Aorta (tissue), 5 donors: ENCODE measurements at regions not wholly inside any gene's neighbourhood (a gene's known extent, or its start where the extent isn't known, plus 50 kb on each side); places are given as distances from the start of the nearest gene placed in this dataset.
A peak's percentile ranks its signal among the peaks of the same experiment; 100 is the strongest.

ENCODE experiments used
- ATAC-seq: fragments of 200-7000 bp; cut with Tn5 transposase; one replicate; pipeline ENCODE4 v1.9.1; 2022; ENCODE audit warnings: moderate library complexity; ENCODE audit not compliant: low FRiP score
- DNase-seq, 2 donors: peaks; one replicate each; pipeline ENCODE4 v3.0.0-alpha.2; 2020
- H3K27ac ChIP-seq, 2 donors: one replicate each; pipeline ENCODE4 v1.5.1; 2013; ENCODE audit warnings: low read length in 2 of 2, mild to moderate bottlenecking in 2 of 2, moderate library complexity in 2 of 2, control low read depth in 1 of 2, inconsistent platforms in 1 of 2, low read depth in 1 of 2
- H3K27me3 ChIP-seq, 2 donors: one replicate each; pipeline ENCODE4 v1.6.1; 2013; ENCODE audit warnings: control low read depth in 1 of 2, low read length in 1 of 2, mild to moderate bottlenecking in 1 of 2, moderate library complexity in 1 of 2; ENCODE audit not compliant: insufficient read depth in 2 of 2, control insufficient read depth in 1 of 2
- H3K36me3 ChIP-seq, 2 donors: one replicate each; pipeline ENCODE4 v1.6.1; 2013; ENCODE audit warnings: control low read depth in 1 of 2, low read length in 1 of 2, mild to moderate bottlenecking in 1 of 2; ENCODE audit not compliant: insufficient read depth in 2 of 2, control insufficient read depth in 1 of 2
- H3K4me1 ChIP-seq, 2 donors: one replicate each; pipeline ENCODE4 v1.6.1; 2013; ENCODE audit warnings: low read length in 2 of 2, control low read depth in 1 of 2, mild to moderate bottlenecking in 1 of 2, moderate library complexity in 1 of 2; ENCODE audit not compliant: insufficient read depth in 2 of 2, control insufficient read depth in 1 of 2
- H3K4me3 ChIP-seq, 2 donors: one replicate each; pipeline ENCODE4 v1.5.1; 2013; ENCODE audit warnings: low read length in 2 of 2, control low read depth in 1 of 2, mild to moderate bottlenecking in 1 of 2
- H3K9me3 ChIP-seq: one replicate; pipeline ENCODE4 v1.6.1; 2013; ENCODE audit warnings: mild to moderate bottlenecking, low read length; ENCODE audit not compliant: control insufficient read depth
- WGBS, 2 donors: extraction: QIAGEN DNeasy Blood & Tissue Kit; methylation state at CpG; one replicate each; pipeline ENCODE4 v1.1.7; 2013; 5-methylcytosine and 5-hydroxymethylcytosine counted together
- intact Hi-C, 2 donors: fragments of 100-400 bp; cut with DNase I; formaldehyde crosslinking; loops; one replicate each; pipeline versions ENCODE4 v1.14.2 to v1.15.0; 2022
- donor health status: healthy with polysubstance abuse.
- donor health status: Bipolar disorder and iron deficiency.
- donor health status: DM: no; HTN: no; CAD: no.
- donor health status: DM: no; HTN: no; CAD: no.
- donor health status: DM: yes; HTN: yes; CAD: no.

DNA sequence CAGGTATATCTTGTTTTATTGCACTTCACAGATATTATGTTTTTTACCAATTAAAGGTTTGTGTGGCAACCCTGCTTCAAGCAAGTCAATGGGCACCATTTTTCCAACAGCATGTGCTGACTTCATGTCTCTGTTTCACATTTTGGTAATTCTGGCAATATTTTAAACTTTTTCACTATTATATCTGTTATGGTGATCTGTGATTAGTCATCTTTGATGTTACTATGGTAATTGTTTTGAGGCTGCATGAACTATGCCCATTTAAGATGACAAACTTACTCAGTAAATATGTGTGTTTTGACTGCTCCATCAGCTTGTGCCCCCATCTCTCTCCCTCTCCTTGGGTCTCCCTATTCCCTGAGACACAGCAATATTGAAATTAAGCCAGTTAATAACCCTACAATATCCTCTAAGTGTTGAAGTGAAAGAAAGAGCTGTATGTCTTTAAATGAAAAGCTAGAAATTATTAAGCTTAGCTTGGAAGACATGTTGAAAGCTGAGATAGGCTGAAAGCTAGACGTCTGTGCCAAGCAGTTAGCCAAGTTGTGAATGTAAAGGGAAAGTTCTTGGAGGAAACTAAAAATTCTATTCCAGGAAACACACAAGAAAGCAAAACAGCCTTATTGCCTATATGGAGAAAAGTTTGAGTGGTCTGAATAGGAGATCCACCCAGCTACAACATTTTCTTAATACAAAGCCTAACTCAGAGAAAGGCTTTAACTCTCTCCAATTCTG, 365.1 kb downstream of the ATP23 start:
- Histone ChIP-seq H3K4me3 (no peak overlapping the region), H3K27ac (no peak overlapping the region), H3K9me3 (no peaks in the 10 kb centered on the region), H3K4me1 (no peaks in the 10 kb centered on the region), H3K36me3 (no peaks in the 10 kb centered on the region), H3K27me3 (no peaks in the 10 kb centered on the region)
- ATAC-seq (no peak), DNase-seq (no peak)
- intact Hi-C loops = no loop called here
- 6% methylated on average over 1 of the region's 1 CpG for WGBS, 2 donors

DNA sequence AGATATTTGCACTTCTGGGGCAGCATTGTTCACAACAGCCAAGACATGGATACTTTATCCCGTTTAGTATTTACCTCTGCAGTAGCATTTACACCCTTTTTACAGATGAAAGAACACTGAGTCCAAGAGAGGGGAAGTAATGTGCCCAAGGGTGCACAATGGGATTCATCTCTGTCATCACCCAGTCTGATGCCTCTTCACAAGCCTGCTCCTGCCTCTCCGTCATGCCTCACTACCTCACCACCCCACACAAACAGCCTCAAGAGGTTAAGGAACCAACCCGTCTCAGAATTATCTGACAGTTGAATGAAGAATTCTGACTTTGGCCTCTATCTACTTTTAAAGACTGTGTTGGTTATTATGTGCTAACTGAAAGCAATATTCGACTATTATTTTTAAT, 368.4 kb downstream of the ATP23 start:
- DNase-seq = no peak
- ATAC-seq = no peak
- no peak overlapping the region for H3K27ac ChIP-seq
- no peaks in the 10 kb centered on the region for H3K9me3 ChIP-seq
- H3K4me3 ChIP-seq = no peak overlapping the region
- intact Hi-C loops = no loop called here
- 88% methylated on average over 4 of the region's 4 CpGs for WGBS, 2 donors
- no peaks in the 10 kb centered on the region for H3K4me1 ChIP-seq
- no peaks in the 10 kb centered on the region for H3K36me3 ChIP-seq
- H3K27me3 ChIP-seq = no peaks in the 10 kb centered on the region

DNA sequence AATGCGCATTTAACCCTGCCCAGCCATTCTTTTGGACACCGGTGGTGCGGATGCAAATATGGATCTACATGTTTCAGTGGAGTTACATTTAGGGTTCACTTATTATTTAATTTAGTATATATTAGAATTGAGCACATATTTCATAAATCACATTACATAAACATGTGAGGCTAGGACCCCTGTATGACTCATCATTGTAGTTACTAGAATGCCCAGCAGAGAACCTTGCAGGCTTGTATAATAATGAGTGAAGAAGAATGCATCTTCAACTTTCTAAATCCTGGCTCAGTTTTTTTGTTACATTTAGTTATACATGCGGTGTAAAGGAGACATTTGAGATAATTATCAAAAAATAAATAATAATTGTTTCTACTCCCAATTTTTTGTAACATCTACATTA, 369.0 kb downstream of the ATP23 start:
- intact Hi-C loops = no loop called here
- no peak for ATAC-seq

DNA sequence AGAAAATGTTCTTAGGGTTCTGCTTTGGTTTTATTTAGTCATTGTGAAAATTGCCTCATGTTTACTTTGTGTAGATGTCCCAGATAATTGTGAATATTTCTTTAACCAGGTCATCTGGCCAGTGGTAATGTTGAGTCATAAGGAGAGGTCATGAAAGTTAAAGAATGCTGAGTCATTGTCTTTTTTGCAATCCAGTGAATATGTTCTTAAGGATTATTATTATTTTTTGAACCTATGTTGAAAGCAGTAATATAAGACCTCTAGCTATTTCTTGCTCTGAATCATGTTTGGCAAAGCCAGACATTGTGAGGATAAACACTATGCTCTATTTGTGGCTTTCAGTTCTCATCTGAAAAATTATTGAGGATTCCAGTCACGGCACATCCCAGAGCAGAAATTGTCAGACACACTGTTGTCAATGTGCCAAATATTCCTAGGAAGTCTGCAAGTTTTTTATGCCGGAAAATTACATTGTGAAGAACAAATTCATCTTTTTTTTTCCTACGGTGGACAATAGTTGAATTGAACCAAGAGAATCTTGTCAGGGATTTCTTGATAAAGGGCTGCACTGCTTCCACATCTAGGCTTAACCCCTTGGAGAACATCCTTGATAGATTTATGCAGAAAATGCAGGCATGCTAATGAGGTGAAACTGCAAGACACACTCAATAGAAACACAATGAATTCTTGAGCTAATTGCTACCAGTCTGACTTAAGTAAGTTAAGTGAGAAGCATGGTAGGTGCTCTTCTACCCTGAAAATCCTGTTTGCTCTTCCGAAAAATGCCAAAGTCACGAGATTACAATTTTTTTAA, 369.6 kb downstream of the ATP23 start:
- DNase-seq (no peak), ATAC-seq (peak; percentile 82)
- H3K4me1 ChIP-seq = no peaks in the 10 kb centered on the region
- H3K27ac ChIP-seq = no peak overlapping the region
- H3K27me3 ChIP-seq = no peaks in the 10 kb centered on the region
- intact Hi-C loops = no loop called here
- no peaks in the 10 kb centered on the region for H3K36me3 ChIP-seq
- no peak overlapping the region for H3K4me3 ChIP-seq
- 51 to 55% methylated on average over 5 of the region's 5 CpGs for WGBS, 2 donors
- no peaks in the 10 kb centered on the region for H3K9me3 ChIP-seq

More for the DNA sequence above, 369.0 kb downstream of the ATP23 start:
- no peak overlapping the region for H3K4me3 ChIP-seq
- no peaks in the 10 kb centered on the region for H3K4me1 ChIP-seq
- DNase-seq = no peak
- no peaks in the 10 kb centered on the region for H3K27me3 ChIP-seq
- WGBS, 2 donors = 73 to 78% methylated on average over 4 of the region's 4 CpGs
- no peaks in the 10 kb centered on the region for H3K9me3 ChIP-seq
- H3K27ac ChIP-seq = no peak overlapping the region
- no peaks in the 10 kb centered on the region for H3K36me3 ChIP-seq

DNA sequence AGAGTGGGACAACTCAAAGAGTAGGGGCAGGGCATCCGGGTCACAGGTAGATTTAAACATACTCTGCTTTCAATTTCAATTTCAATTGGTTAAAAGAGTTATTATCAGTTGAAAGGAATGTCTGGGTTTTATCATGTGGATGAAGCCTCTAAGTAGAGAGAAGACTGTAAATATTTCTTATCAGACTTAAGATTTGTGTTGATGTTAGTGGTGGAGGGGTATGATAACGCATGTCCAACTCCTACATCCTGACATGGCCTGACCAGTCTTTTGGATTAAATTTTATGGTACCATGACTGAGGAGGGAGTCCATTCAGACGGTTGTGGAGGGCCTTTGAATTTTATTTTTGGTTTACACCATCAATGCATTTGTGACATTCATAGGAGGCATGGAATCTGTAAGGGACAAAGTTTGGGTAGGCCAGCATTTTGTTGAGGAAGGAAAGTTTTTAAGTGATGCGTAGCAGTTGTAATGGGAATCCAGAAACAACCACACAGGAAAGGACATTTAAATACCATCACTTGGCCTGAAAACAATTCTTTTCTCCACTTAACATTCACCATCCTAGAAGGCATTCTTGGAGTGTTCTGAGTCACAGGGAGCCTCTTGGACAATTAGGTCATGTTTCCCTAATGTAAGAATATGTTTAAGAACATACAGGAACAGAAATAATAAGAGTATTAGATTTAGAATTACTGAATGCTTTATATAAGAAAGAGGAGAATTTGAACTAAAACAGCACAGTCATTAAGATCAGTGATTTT, 371.9 kb downstream of the ATP23 start:
- Histone ChIP-seq H3K36me3 (no peaks in the 10 kb centered on the region), H3K9me3 (no peaks in the 10 kb centered on the region), H3K4me3 (no peak overlapping the region), H3K4me1 (no peaks in the 10 kb centered on the region), H3K27ac (no peak overlapping the region), H3K27me3 (no peaks in the 10 kb centered on the region)
- intact Hi-C loops = no loop called here
- ATAC-seq (no peak), DNase-seq (no peak)
- WGBS, 2 donors = 88 to 91% methylated on average over 4 of the region's 4 CpGs

DNA sequence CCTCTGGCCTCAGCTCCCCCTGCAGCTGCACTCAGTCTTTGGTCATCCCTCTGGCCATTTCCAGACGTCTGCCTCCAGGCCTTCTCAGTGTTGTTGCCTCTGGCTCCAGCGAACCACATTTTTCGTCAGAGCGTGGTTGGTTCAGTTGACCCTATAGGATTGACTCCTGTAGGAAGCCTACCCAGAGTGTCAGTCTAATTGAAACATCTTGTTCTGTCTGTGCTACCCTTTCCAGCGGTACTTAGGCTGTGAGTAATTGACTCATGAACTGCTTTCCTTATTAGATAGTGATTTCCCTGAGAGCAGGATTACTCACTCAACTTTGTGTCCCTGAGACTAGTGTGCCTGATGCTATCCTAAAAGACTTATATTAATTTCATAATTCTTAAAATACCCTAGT, 373.2 kb downstream of the ATP23 start:
- Histone ChIP-seq H3K27me3 (no peaks in the 10 kb centered on the region), H3K27ac (no peak overlapping the region), H3K9me3 (no peaks in the 10 kb centered on the region), H3K4me1 (no peaks in the 10 kb centered on the region), H3K36me3 (no peaks in the 10 kb centered on the region), H3K4me3 (no peak overlapping the region)
- no peak for DNase-seq
- intact Hi-C loops = no loop called here
- ATAC-seq = no peak
- WGBS, 2 donors = 79 to 84% methylated on average over 5 of the region's 5 CpGs

DNA sequence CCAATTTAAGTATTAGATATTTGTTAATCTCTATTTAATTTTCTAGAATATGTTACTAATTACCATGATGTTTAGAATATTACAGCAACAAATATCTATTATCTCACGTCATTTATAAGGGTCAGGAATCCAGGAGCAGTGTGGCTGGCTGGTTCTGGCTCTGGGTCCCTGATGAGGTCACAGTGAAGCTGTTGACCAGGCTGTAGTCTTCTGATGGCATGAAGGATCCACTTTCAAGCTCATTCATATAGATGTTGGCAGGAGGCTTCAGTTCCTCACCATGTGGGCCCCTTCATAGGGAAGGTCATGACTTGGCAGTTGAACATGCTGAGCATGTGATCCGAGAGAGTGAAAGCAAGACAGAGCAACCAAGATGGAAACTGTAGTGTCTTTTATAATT, 375.6 kb downstream of the ATP23 start:
- H3K9me3 ChIP-seq = no peaks in the 10 kb centered on the region
- H3K4me3 ChIP-seq = no peak overlapping the region
- no peak overlapping the region for H3K27ac ChIP-seq
- intact Hi-C loops = no loop called here
- ATAC-seq = no peak
- H3K4me1 ChIP-seq = no peaks in the 10 kb centered on the region
- no peaks in the 10 kb centered on the region for H3K27me3 ChIP-seq
- WGBS, 2 donors = 83% methylated on average over 2 of the region's 2 CpGs
- DNase-seq = no peak
- H3K36me3 ChIP-seq = no peaks in the 10 kb centered on the region

DNA sequence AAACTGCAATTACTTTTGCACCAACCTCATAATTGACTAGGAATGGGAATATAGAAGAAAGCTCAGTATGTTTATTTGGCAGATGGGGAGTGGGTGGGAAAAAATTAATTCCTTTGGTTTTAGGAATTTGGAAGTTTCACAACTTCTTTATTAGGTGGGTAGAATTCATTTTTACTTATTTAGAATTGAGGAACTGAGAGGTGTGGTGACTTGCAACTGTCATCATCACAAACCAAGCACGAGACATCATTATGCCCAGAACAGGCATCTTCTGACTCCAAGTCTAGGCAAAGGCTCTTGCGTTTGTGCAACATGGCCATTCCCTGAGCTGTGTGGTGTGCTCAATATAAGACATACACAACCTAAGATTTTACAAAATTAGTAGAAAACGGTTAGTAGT, 380.0 kb downstream of the ATP23 start:
- intact Hi-C loops = no loop called here
- no peaks in the 10 kb centered on the region for H3K27me3 ChIP-seq
- 88 to 95% methylated on average over 3 of the region's 3 CpGs for WGBS, 2 donors
- no peaks in the 10 kb centered on the region for H3K36me3 ChIP-seq
- H3K4me1 ChIP-seq = peaks cover 0 to 1% of the 10 kb centered on the region in 2 donors
- no peak overlapping the region for H3K27ac ChIP-seq
- DNase-seq = no peak
- ATAC-seq = no peak
- H3K9me3 ChIP-seq = no peaks in the 10 kb centered on the region
- H3K4me3 ChIP-seq = no peak overlapping the region
